HCT116 (cell line): ENCODE measurements at regions not wholly inside any gene's neighbourhood (a gene's known extent, or its start where the extent isn't known, plus 50 kb on each side); places are given as distances from the start of the nearest gene placed in this dataset.

ENCODE experiments used
- ATAC-seq: fragments of 200-7000 bp; cut with Tn5 transposase; 2 replicates; pipeline ENCODE4 v1.9.1; 2020; ENCODE audit warnings: mild to moderate bottlenecking, moderate library complexity
- BruUV-seq: library from RNA; stranded (reverse); fragments of 400-500 nt; replicated peaks from 2 replicates; lab custom pipeline; 2021; lab: Mats Ljungman, UMichigan
- CTCF ChIA-PET: fragments of 300-600 bp; sonication (Branson Sonifier 250); formaldehyde crosslinking; loops from one replicate; lab custom pipeline; 2021; ENCODE audit warnings: antibody characterized with exemption; lab: Charles Lee
- POLR2A ChIA-PET: fragments of 300-600, 350-600 bp; sonication (Branson Sonifier 250); formaldehyde crosslinking; loops from one replicate; lab custom pipeline; 2021; ENCODE audit warnings: antibody characterized with exemption; lab: Charles Lee
- RAD21 ChIA-PET, 2 experiments: fragments of 300-600 bp; sonication (Branson Sonifier 250); formaldehyde crosslinking; loops; one replicate each; lab custom pipeline; 2023; ENCODE audit warnings: low total read pairs in 2 of 2; ENCODE audit not compliant: uncharacterized antibody in 2 of 2, unreplicated experiment in 2 of 2, low non-redundant PET in 1 of 2; lab: Charles Lee
- DNase-seq: peaks from one replicate; pipeline ENCODE4 v3.0.0-alpha.2; 2010; ENCODE audit warnings: low read depth, low spot score
- H2AFZ ChIP-seq: fragments of 200-600 bp; shearing (Covaris generic), sonication (generic); 2 replicates; pipeline ENCODE4 v1.6.1; 2017; ENCODE audit warnings: low read depth, mixed run types, mixed read lengths, antibody characterized with exemption, low read length; ENCODE audit not compliant: poor library complexity, severe bottlenecking
- H3K27ac ChIP-seq: 2 replicates; pipeline ENCODE4 v1.5.1; 2012; ENCODE audit warnings: low read depth, low read length
- H3K27me3 ChIP-seq: fragments of 200-600 bp; sonication (generic); 2 replicates; pipeline ENCODE4 v1.6.1; 2016; ENCODE audit warnings: mixed run types, low read length, mixed read lengths; ENCODE audit not compliant: insufficient read depth
- H3K36me3 ChIP-seq, 2 experiments: fragments of 200-500 bp in 1 of 2; fragments of 200-600 bp in 1 of 2; sonication (Bioruptor generic) in 1 of 2; sonication (generic) in 1 of 2; 2 replicates each; pipeline versions ENCODE4 v1.5.1 to v1.6.1; 2014 to 2016; ENCODE audit warnings: low read length in 2 of 2, inconsistent platforms in 1 of 2, mixed read lengths in 1 of 2, mixed run types in 1 of 2; ENCODE audit not compliant: insufficient read depth in 2 of 2, control insufficient read depth in 1 of 2
- H3K4me1 ChIP-seq, 2 experiments: fragments of 200-600 bp in 1 of 2; sonication (generic) in 1 of 2; 2 replicates each; pipeline versions ENCODE4 v1.5.1 to v1.6.1; 2012 to 2017; ENCODE audit warnings: low read length in 2 of 2, inconsistent platforms in 1 of 2, mild to moderate bottlenecking in 1 of 2, mixed read lengths in 1 of 2, mixed run types in 1 of 2, moderate library complexity in 1 of 2; ENCODE audit not compliant: insufficient read depth in 2 of 2, control insufficient read depth in 1 of 2
- H3K4me2 ChIP-seq: fragments of 200-600 bp; sonication (generic); 2 replicates; pipeline ENCODE4 v1.6.1; 2017; ENCODE audit warnings: mixed run types, low read length, mixed read lengths
- H3K4me3 ChIP-seq, 2 experiments: fragments of 200-600 bp in 1 of 2; sonication (generic) in 1 of 2; replicated peaks in 1 of 2; 2 replicates each; pipeline ENCODE4 v1.5.1; 2011 to 2016; ENCODE audit warnings: low read length in 2 of 2, control low read depth in 1 of 2, low read depth in 1 of 2, mild to moderate bottlenecking in 1 of 2, mixed read lengths in 1 of 2, mixed run types in 1 of 2
- H3K79me2 ChIP-seq: fragments of 200-600 bp; sonication (generic); 2 replicates; pipeline ENCODE4 v1.6.1; 2017; ENCODE audit warnings: mild to moderate bottlenecking, mixed run types, low read length, moderate library complexity, mixed read lengths; ENCODE audit not compliant: insufficient read depth
- H3K9ac ChIP-seq: fragments of 200-600 bp; sonication (generic); 2 replicates; pipeline ENCODE4 v1.6.1; 2016; ENCODE audit warnings: low read length, mixed read lengths
- H3K9me2 ChIP-seq: fragments of 200-600 bp; sonication (generic), shearing (Covaris generic); 2 replicates; pipeline ENCODE4 v1.6.1; 2017; ENCODE audit warnings: mixed run types, mild to moderate bottlenecking, moderate library complexity; ENCODE audit not compliant: insufficient read depth
- H3K9me3 ChIP-seq, 2 experiments: fragments of 200-500 bp in 1 of 2; fragments of 200-600 bp in 1 of 2; sonication (Bioruptor generic) in 1 of 2; sonication (generic) in 1 of 2; 2 replicates each; pipeline ENCODE4 v1.6.1; 2014 to 2017; ENCODE audit warnings: low read length in 2 of 2, mixed read lengths in 2 of 2, inconsistent platforms in 1 of 2, low read depth in 1 of 2, mild to moderate bottlenecking in 1 of 2, mixed run types in 1 of 2, moderate library complexity in 1 of 2; ENCODE audit not compliant: control insufficient read depth in 1 of 2, insufficient read depth in 1 of 2
- H4K20me1 ChIP-seq: fragments of 200-600 bp; sonication (generic), shearing (Covaris generic); 2 replicates; pipeline ENCODE4 v1.6.1; 2017; ENCODE audit warnings: mixed run types, mild to moderate bottlenecking, moderate library complexity; ENCODE audit not compliant: insufficient read depth
- CEBPB ChIP-seq: IDR thresholded peaks from 2 replicates; pipeline ENCODE4 v1.6.1; 2012; ENCODE audit warnings: low read depth
- EGR1 ChIP-seq: IDR thresholded peaks from 2 replicates; pipeline ENCODE4 v1.6.1; 2012; ENCODE audit warnings: low read depth
- ELF1 ChIP-seq: IDR thresholded peaks from 2 replicates; pipeline ENCODE4 v1.6.1; 2012; ENCODE audit warnings: low read depth, borderline replicate concordance
- EZH2 ChIP-seq: fragments of 200-600 bp; sonication (generic); IDR thresholded peaks from 2 replicates; pipeline ENCODE4 v1.6.1; 2017; ENCODE audit warnings: antibody characterized with exemption, mixed run types
- EZH2phosphoT487 ChIP-seq: fragments of 200-600 bp; IDR thresholded peaks from 2 replicates; pipeline ENCODE4 v1.6.1; 2018; ENCODE audit warnings: antibody characterized with exemption, borderline replicate concordance
- FOSL1 ChIP-seq: IDR thresholded peaks from 2 replicates; pipeline ENCODE4 v1.6.1; 2012; ENCODE audit warnings: low read depth
- POLR2A ChIP-seq: IDR thresholded peaks from 2 replicates; pipeline ENCODE4 v1.7.0; 2011; ENCODE audit warnings: borderline replicate concordance; ENCODE audit not compliant: insufficient read depth, insufficient read length; ENCODE audit errors: extremely low read depth
- POLR2AphosphoS5 ChIP-seq: IDR thresholded peaks from 2 replicates; pipeline ENCODE4 v1.6.1; 2011; ENCODE audit warnings: mild to moderate bottlenecking, low read depth, low read length, moderate library complexity
- SIN3A ChIP-seq: IDR thresholded peaks from 2 replicates; pipeline ENCODE4 v1.6.1; 2012; ENCODE audit warnings: low read depth
- SP1 ChIP-seq: IDR thresholded peaks from 2 replicates; pipeline ENCODE4 v1.6.1; 2012; ENCODE audit warnings: low read depth
- SRF ChIP-seq: IDR thresholded peaks from 2 replicates; pipeline ENCODE4 v1.6.1; 2012; ENCODE audit warnings: low read depth
- TCF7L2 ChIP-seq: IDR thresholded peaks from 2 replicates; pipeline ENCODE4 v1.7.0; 2011; ENCODE audit warnings: borderline replicate concordance, inconsistent platforms; ENCODE audit not compliant: insufficient read depth, insufficient read length; ENCODE audit errors: extremely low read depth
- YY1 ChIP-seq: IDR thresholded peaks from 2 replicates; pipeline ENCODE4 v1.6.1; 2011; ENCODE audit warnings: low read length, low read depth, moderate library complexity, mild to moderate bottlenecking; ENCODE audit not compliant: insufficient replicate concordance; ENCODE audit errors: extremely low read depth
- ZFX ChIP-seq: fragments of 450-650 bp; IDR thresholded peaks from 2 replicates; pipeline ENCODE4 v1.6.1; 2017
- ZNF274 ChIP-seq: fragments of 200-500 bp; sonication (Bioruptor generic); IDR thresholded peaks from 2 replicates; pipeline ENCODE4 v1.6.1; 2014; ENCODE audit warnings: mild to moderate bottlenecking, low read depth, low read length, inconsistent platforms
- intact Hi-C: fragments of 100-400 bp; cut with micrococcal nuclease; formaldehyde crosslinking; loops from 2 replicates; pipeline ENCODE4 v1.10.0; 2022
- TF ChIP-seq, protein P1 (sequence below): IDR thresholded peaks from 2 replicates; pipeline ENCODE4 v1.6.1; 2012
- TF ChIP-seq, protein P2 (sequence below): IDR thresholded peaks from 2 replicates; pipeline ENCODE4 v1.6.1; 2012

DNA sequence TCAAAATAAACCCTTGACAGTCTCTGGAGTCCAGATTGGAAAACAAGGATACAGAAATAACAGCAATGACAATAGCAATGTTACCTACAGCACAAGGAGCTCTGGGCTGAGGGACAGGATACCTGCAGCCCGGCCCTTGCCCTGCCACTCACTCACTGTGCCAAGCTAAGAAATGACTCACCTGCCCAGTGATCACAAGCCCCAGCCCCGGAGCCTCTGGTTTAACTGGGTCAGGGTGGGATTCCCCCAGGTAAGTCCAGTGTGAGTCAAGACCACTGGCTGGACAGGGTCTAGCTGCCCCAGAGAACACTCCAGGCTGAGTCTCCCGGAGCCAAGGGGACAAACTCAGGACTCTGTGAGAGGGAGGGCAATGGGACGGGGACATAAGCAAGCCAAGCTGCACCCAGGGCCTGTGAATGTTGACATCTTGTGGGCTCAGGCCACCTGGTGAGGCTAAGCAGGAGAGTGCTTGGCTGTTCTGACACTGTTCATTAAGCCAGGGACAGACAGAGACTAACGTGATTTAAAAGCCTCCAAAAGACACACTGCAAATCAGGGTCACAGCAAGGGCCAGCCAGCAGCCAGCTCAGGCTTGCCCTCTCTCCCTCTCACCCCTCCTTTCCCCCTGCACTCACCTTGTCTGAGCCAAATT is 64.1 kb downstream of the MIS18A start:
- Histone ChIP-seq H3K27me3 (peaks cover 91% of the 10 kb centered on the region), H4K20me1 (no peaks in the 10 kb centered on the region), H3K4me2 (no peak overlapping the region), H3K9ac (no peak overlapping the region), H3K36me3 (no peaks in the 10 kb centered on the region), H3K9me2 (no peaks in the 10 kb centered on the region), H3K4me1 (no peaks in the 10 kb centered on the region), H3K9me3 (no peaks in the 10 kb centered on the region), H3K27ac (no peak overlapping the region), H3K79me2 (no peaks in the 10 kb centered on the region), H2AFZ (no peak overlapping the region), H3K4me3 (no peak overlapping the region)
- POLR2A ChIA-PET, result no interaction called here
- DNase-seq (no peak), ATAC-seq (no peak)
- CTCF ChIA-PET, result no interaction called here
- intact Hi-C loops, result no loop called here
- TF ChIP-seq FOSL1 (no peak), ELF1 (no peak), SIN3A (no peak), EZH2 (no peak), EGR1 (no peak), SRF (no peak), EZH2phosphoT487 (no peak), POLR2AphosphoS5 (no peak), YY1 (no peak)
- TF ChIP-seq, protein P1, sequence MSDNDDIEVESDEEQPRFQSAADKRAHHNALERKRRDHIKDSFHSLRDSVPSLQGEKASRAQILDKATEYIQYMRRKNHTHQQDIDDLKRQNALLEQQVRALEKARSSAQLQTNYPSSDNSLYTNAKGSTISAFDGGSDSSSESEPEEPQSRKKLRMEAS, result no peak
- RAD21 ChIA-PET, result no interaction called here
- no TSS peak for BruUV-seq

DNA sequence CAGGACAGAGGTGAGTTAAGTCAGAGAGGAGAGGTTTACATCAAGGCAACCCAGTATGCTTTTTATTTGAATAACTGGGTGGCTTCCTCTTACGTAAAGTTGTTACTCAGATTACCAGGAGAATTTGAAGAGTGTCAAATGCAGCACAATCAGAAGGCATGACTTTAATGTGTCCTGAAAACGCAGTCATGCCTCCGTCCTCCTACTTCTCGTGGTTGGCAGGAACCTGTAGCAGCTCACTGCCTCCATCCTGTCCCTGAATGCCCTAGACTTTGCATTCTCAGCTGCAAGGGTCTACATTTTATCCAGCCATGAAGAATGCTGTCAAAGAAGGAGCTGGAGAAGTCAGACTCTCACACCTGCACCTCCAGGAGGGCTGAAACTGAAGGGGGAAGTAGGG is 66.7 kb downstream of the MIS18A start:
- CTCF ChIA-PET, result no interaction called here
- TF ChIP-seq CEBPB, result no peak
- no peak for TF ChIP-seq SIN3A
- no peak for TF ChIP-seq EGR1
- TF ChIP-seq POLR2A, result no peak
- TF ChIP-seq SP1, result no peak
- TF ChIP-seq TCF7L2, result no peak
- TF ChIP-seq POLR2AphosphoS5, result no peak
- TF ChIP-seq, protein P1, result no peak
- TF ChIP-seq ZFX, result no peak
- TF ChIP-seq, protein P2, sequence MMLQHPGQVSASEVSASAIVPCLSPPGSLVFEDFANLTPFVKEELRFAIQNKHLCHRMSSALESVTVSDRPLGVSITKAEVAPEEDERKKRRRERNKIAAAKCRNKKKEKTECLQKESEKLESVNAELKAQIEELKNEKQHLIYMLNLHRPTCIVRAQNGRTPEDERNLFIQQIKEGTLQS, result no peak
- TF ChIP-seq ZNF274, result no peak
- H3K79me2 ChIP-seq, result no peaks in the 10 kb centered on the region

More for the DNA sequence above, 66.7 kb downstream of the MIS18A start:
- H3K36me3 ChIP-seq, result no peaks in the 10 kb centered on the region
- ATAC-seq (no peak), DNase-seq (no peak)
- peaks cover 74% of the 10 kb centered on the region for H3K27me3 ChIP-seq
- no peaks in the 10 kb centered on the region for H3K4me1 ChIP-seq
- H3K9ac ChIP-seq, result no peak overlapping the region
- RAD21 ChIA-PET, result no interaction called here
- intact Hi-C loops, result no loop called here
- no peaks in the 10 kb centered on the region for H4K20me1 ChIP-seq
- POLR2A ChIA-PET, result no interaction called here
- no peak overlapping the region for H2AFZ ChIP-seq
- H3K4me2 ChIP-seq, result no peak overlapping the region
- no TSS peak for BruUV-seq
- no peak overlapping the region for H3K4me3 ChIP-seq
- H3K9me3 ChIP-seq, result no peaks in the 10 kb centered on the region
- H3K9me2 ChIP-seq, result no peaks in the 10 kb centered on the region
- H3K27ac ChIP-seq, result no peak overlapping the region
